ENCODE measurements at regions not wholly inside any gene's neighbourhood (a gene's known extent, or its start where the extent isn't known, plus 50 kb on each side); places are given as distances from the start of the nearest gene placed in this dataset.
"Not testable (repeated sequence)": the region's sequence is repeated elsewhere in the genome, so short reads cannot be mapped to it uniquely, and the experiment has no call there.

- DNase-seq, result no peak
Measured at GRCh38 chr5:126100767-126101166, 322.4 kb upstream of the GRAMD2B start.

- DNase-seq, result no peak
Measured at GRCh38 chr5:126101901-126102300, 321.3 kb upstream of the GRAMD2B start.

GRCh38 chr5:126103050-126103449 is 320.2 kb upstream of the GRAMD2B start:
- no peak for DNase-seq

GRCh38 chr5:126103868-126104267 is 319.3 kb upstream of the GRAMD2B start:
- no peak for DNase-seq

GRCh38 chr5:126104341-126104740 is 318.9 kb upstream of the GRAMD2B start:
- no peak for DNase-seq

- DNase-seq, result no peak
Measured at GRCh38 chr5:126104951-126105350, 318.3 kb upstream of the GRAMD2B start.

- DNase-seq, result no peak
Measured at GRCh38 chr5:126106029-126106428, 317.2 kb upstream of the GRAMD2B start.

GRCh38 chr5:126107381-126107780 is 315.8 kb upstream of the GRAMD2B start:
- no peak for DNase-seq

- no peak for DNase-seq
Measured at GRCh38 chr5:126108470-126108869, 314.7 kb upstream of the GRAMD2B start.

GRCh38 chr5:126115059-126115629 is 308.1 kb upstream of the GRAMD2B start:
- no peak for DNase-seq

- no peak for DNase-seq
Measured at GRCh38 chr5:126117044-126117443, 306.2 kb upstream of the GRAMD2B start.

- DNase-seq, result no peak
Measured at GRCh38 chr5:126119887-126120442, 303.2 kb upstream of the GRAMD2B start.

- no peak for DNase-seq
Measured at GRCh38 chr5:126120939-126121338, 302.3 kb upstream of the GRAMD2B start.

GRCh38 chr5:126122942-126123341 is 300.3 kb upstream of the GRAMD2B start:
- no peak for DNase-seq

GRCh38 chr5:126124706-126125345 is 298.4 kb upstream of the GRAMD2B start:
- no peak for DNase-seq

GRCh38 chr5:126125407-126125806 is 297.8 kb upstream of the GRAMD2B start:
- DNase-seq, result no peak

- no peak for DNase-seq
Measured at GRCh38 chr5:126126574-126126973, 296.6 kb upstream of the GRAMD2B start.

GRCh38 chr5:126127371-126127770 is 295.8 kb upstream of the GRAMD2B start:
- not testable (repeated sequence) for DNase-seq

GRCh38 chr5:126129431-126129830 is 293.8 kb upstream of the GRAMD2B start:
- DNase-seq, result no peak

- DNase-seq, result no peak
Measured at GRCh38 chr5:126133424-126133823, 289.8 kb upstream of the GRAMD2B start.

GRCh38 chr5:126137891-126138280 is 285.3 kb upstream of the GRAMD2B start:
- DNase-seq, result no peak

GRCh38 chr5:126138281-126138931 is 284.8 kb upstream of the GRAMD2B start:
- DNase-seq, result no peak

- DNase-seq, result no peak
Measured at GRCh38 chr5:126139086-126139485, 284.1 kb upstream of the GRAMD2B start.

GRCh38 chr5:126139773-126140172 is 283.4 kb upstream of the GRAMD2B start:
- DNase-seq, result no peak
